IgD-negative memory B cell (primary cell): ENCODE measurements at regions not wholly inside any gene's neighbourhood (a gene's known extent, or its start where the extent isn't known, plus 50 kb on each side); places are given as distances from the start of the nearest gene placed in this dataset.
"Not testable (repeated sequence)": the region's sequence is repeated elsewhere in the genome, so short reads cannot be mapped to it uniquely, and the experiment has no call there.

Source experiments
- H3K27ac Mint-ChIP-seq, 3 donors: one replicate each; pipeline ENCODE4 v1.8.0; 2020 to 2022; ENCODE audit warnings: mild to moderate bottlenecking in 3 of 3, mixed read lengths in 3 of 3, moderate library complexity in 1 of 3
- H3K27me3 Mint-ChIP-seq: one replicate; pipeline ENCODE4 v1.8.0; 2021; ENCODE audit warnings: mixed read lengths
- H3K36me3 Mint-ChIP-seq: one replicate; pipeline ENCODE4 v1.8.0; 2020; ENCODE audit warnings: mild to moderate bottlenecking, mixed read lengths
- H3K4me1 Mint-ChIP-seq, 3 donors: one replicate each; pipeline ENCODE4 v1.8.0; 2020 to 2022; ENCODE audit warnings: mixed read lengths in 3 of 3, mild to moderate bottlenecking in 1 of 3
- H3K4me3 Mint-ChIP-seq, 4 donors: one replicate each; pipeline ENCODE4 v1.8.0; 2020 to 2022; ENCODE audit warnings: mild to moderate bottlenecking in 4 of 4, mixed read lengths in 4 of 4, moderate library complexity in 3 of 4
- H3K9me3 Mint-ChIP-seq, 3 donors: one replicate each; pipeline ENCODE4 v1.8.0; 2020 to 2021; ENCODE audit warnings: mixed read lengths in 3 of 3, mild to moderate bottlenecking in 1 of 3

- Mint-ChIP-seq H3K9me3 (peaks cover 2 to 14% (median 10%) of the 10 kb centered on the region in 3 donors), H3K4me1 (no peaks in the 10 kb centered on the region), H3K36me3 (no peaks in the 10 kb centered on the region), H3K27ac (no peak overlapping the region), H3K4me3 (no peak overlapping the region), H3K27me3 (no peaks in the 10 kb centered on the region)
These were observed 1382.8 kb upstream of the CDH9 start for GRCh38 chr5:28421141-28421540.

GRCh38 chr5:28415791-28416443 is 1377.5 kb upstream of the CDH9 start:
- H3K36me3 Mint-ChIP-seq, result no peaks in the 10 kb centered on the region
- no peaks in the 10 kb centered on the region for H3K27me3 Mint-ChIP-seq
- no peak overlapping the region for H3K4me3 Mint-ChIP-seq
- H3K4me1 Mint-ChIP-seq, result no peaks in the 10 kb centered on the region
- peaks cover 2 to 10% (median 5%) of the 10 kb centered on the region in 3 donors for H3K9me3 Mint-ChIP-seq
- H3K27ac Mint-ChIP-seq, result no peak overlapping the region

GRCh38 chr5:28414619-28415018 is 1376.2 kb upstream of the CDH9 start:
- H3K9me3 Mint-ChIP-seq, result peaks cover 2 to 10% (median 5%) of the 10 kb centered on the region in 3 donors
- no peaks in the 10 kb centered on the region for H3K27me3 Mint-ChIP-seq
- no peak overlapping the region for H3K27ac Mint-ChIP-seq
- no peaks in the 10 kb centered on the region for H3K36me3 Mint-ChIP-seq
- H3K4me1 Mint-ChIP-seq, result no peaks in the 10 kb centered on the region
- no peak overlapping the region for H3K4me3 Mint-ChIP-seq

GRCh38 chr5:28408651-28409050 is 1370.3 kb upstream of the CDH9 start:
- H3K9me3 Mint-ChIP-seq, result peaks cover 2 to 10% (median 9%) of the 10 kb centered on the region in 3 donors
- H3K4me1 Mint-ChIP-seq, result no peaks in the 10 kb centered on the region

GRCh38 chr5:28408186-28408585 is 1369.8 kb upstream of the CDH9 start:
- Mint-ChIP-seq H3K27ac (no peak overlapping the region), H3K36me3 (no peaks in the 10 kb centered on the region), H3K9me3 (peaks cover 2 to 14% (median 9%) of the 10 kb centered on the region in 3 donors), H3K27me3 (no peaks in the 10 kb centered on the region), H3K4me3 (no peak overlapping the region), H3K4me1 (no peaks in the 10 kb centered on the region)

More at GRCh38 chr5:28408651-28409050, 1370.3 kb upstream of the CDH9 start:
- no peak overlapping the region for H3K4me3 Mint-ChIP-seq
- H3K27me3 Mint-ChIP-seq, result no peaks in the 10 kb centered on the region
- no peaks in the 10 kb centered on the region for H3K36me3 Mint-ChIP-seq
- H3K27ac Mint-ChIP-seq, result no peak overlapping the region

GRCh38 chr5:28404363-28405071 is 1366.1 kb upstream of the CDH9 start:
- Mint-ChIP-seq H3K9me3 (peaks cover 4 to 13% (median 7%) of the 10 kb centered on the region in 3 donors), H3K27ac (no peak overlapping the region), H3K4me1 (no peaks in the 10 kb centered on the region), H3K36me3 (no peaks in the 10 kb centered on the region), H3K27me3 (no peaks in the 10 kb centered on the region), H3K4me3 (no peak overlapping the region)

GRCh38 chr5:28403846-28404245 is 1365.5 kb upstream of the CDH9 start:
- no peak overlapping the region for H3K4me3 Mint-ChIP-seq
- H3K27me3 Mint-ChIP-seq, result no peaks in the 10 kb centered on the region
- no peaks in the 10 kb centered on the region for H3K36me3 Mint-ChIP-seq
- H3K4me1 Mint-ChIP-seq, result no peaks in the 10 kb centered on the region
- no peak overlapping the region for H3K27ac Mint-ChIP-seq
- H3K9me3 Mint-ChIP-seq, result peaks cover 4 to 13% (median 7%) of the 10 kb centered on the region in 3 donors

- Mint-ChIP-seq H3K36me3 (peaks cover 1% of the 10 kb centered on the region), H3K4me3 (no peak overlapping the region), H3K27ac (no peak overlapping the region), H3K4me1 (no peaks in the 10 kb centered on the region), H3K9me3 (peaks cover 4 to 16% (median 7%) of the 10 kb centered on the region in 3 donors), H3K27me3 (no peaks in the 10 kb centered on the region)
These were observed 1364.4 kb upstream of the CDH9 start for GRCh38 chr5:28402590-28403301.

GRCh38 chr5:28400076-28400475 is 1361.7 kb upstream of the CDH9 start:
- H3K27ac Mint-ChIP-seq, result no peak overlapping the region
- no peaks in the 10 kb centered on the region for H3K4me1 Mint-ChIP-seq
- no peaks in the 10 kb centered on the region for H3K27me3 Mint-ChIP-seq
- peaks cover 0 to 17% (median 11%) of the 10 kb centered on the region in 3 donors for H3K9me3 Mint-ChIP-seq
- H3K4me3 Mint-ChIP-seq, result no peak overlapping the region
- H3K36me3 Mint-ChIP-seq, result peaks cover 3% of the 10 kb centered on the region

- H3K9me3 Mint-ChIP-seq, result peaks cover 0 to 17% (median 11%) of the 10 kb centered on the region in 3 donors
- no peaks in the 10 kb centered on the region for H3K4me1 Mint-ChIP-seq
- no peak overlapping the region for H3K4me3 Mint-ChIP-seq
- peaks cover 3% of the 10 kb centered on the region for H3K36me3 Mint-ChIP-seq
- H3K27ac Mint-ChIP-seq, result no peak overlapping the region
- H3K27me3 Mint-ChIP-seq, result no peaks in the 10 kb centered on the region
These were observed 1360.8 kb upstream of the CDH9 start for GRCh38 chr5:28399211-28399610.

- peaks cover 0 to 9% (median 8%) of the 10 kb centered on the region in 3 donors for H3K9me3 Mint-ChIP-seq
- no peak overlapping the region for H3K27ac Mint-ChIP-seq
- no peak overlapping the region for H3K4me3 Mint-ChIP-seq
- H3K4me1 Mint-ChIP-seq, result no peaks in the 10 kb centered on the region
- H3K27me3 Mint-ChIP-seq, result no peaks in the 10 kb centered on the region
- peaks cover 3% of the 10 kb centered on the region for H3K36me3 Mint-ChIP-seq
These were observed 1359.8 kb upstream of the CDH9 start for GRCh38 chr5:28398185-28398584.

GRCh38 chr5:28397502-28397941 is 1359.1 kb upstream of the CDH9 start:
- Mint-ChIP-seq H3K27ac (no peak overlapping the region), H3K4me3 (no peak overlapping the region), H3K4me1 (no peaks in the 10 kb centered on the region), H3K36me3 (peaks cover 3% of the 10 kb centered on the region), H3K9me3 (peaks cover 0 to 11% (median 11%) of the 10 kb centered on the region in 3 donors), H3K27me3 (no peaks in the 10 kb centered on the region)

GRCh38 chr5:28391277-28391676 is 1352.9 kb upstream of the CDH9 start:
- Mint-ChIP-seq H3K4me1 (no peaks in the 10 kb centered on the region), H3K9me3 (peaks cover 0 to 4% (median 3%) of the 10 kb centered on the region in 3 donors), H3K27ac (no peak overlapping the region), H3K27me3 (no peaks in the 10 kb centered on the region), H3K36me3 (no peaks in the 10 kb centered on the region), H3K4me3 (no peak overlapping the region)

GRCh38 chr5:28390341-28390740 is 1352.0 kb upstream of the CDH9 start:
- no peaks in the 10 kb centered on the region for H3K27me3 Mint-ChIP-seq
- no peaks in the 10 kb centered on the region for H3K36me3 Mint-ChIP-seq
- H3K27ac Mint-ChIP-seq, result no peak overlapping the region
- H3K9me3 Mint-ChIP-seq, result peaks cover 0 to 7% (median 3%) of the 10 kb centered on the region in 3 donors
- no peaks in the 10 kb centered on the region for H3K4me1 Mint-ChIP-seq
- H3K4me3 Mint-ChIP-seq, result no peak overlapping the region

- not testable (repeated sequence) for H3K36me3 Mint-ChIP-seq, H3K27ac Mint-ChIP-seq, H3K27me3 Mint-ChIP-seq, H3K4me3 Mint-ChIP-seq, H3K4me1 Mint-ChIP-seq, H3K9me3 Mint-ChIP-seq
These were observed 1351.3 kb upstream of the CDH9 start for GRCh38 chr5:28389727-28390126.
